ENCODE measurements at regions not wholly inside any gene's neighbourhood (a gene's known extent, or its start where the extent isn't known, plus 50 kb on each side); places are given as distances from the start of the nearest gene placed in this dataset.

DNA sequence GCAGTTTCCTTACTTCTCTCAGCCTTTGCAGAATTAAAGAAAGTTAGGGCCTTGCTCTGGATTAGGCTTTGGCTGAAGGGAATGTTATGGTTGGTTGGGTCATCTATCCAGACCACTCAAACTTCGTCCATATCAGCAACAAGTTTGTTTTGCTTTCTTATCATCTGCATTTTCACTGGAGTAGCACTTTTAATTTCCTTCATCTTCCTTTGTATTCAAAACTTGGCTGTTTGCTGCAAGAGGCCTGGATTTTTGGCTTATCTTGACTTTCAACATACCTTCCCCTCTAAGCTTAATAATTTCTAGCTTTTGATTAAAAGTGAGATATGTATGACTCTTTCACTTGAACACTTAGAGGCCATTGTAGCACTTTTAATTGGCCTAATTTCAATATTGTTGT lies 126.7 kb upstream of the CENPE start:
- DNase-seq (ENCODE audit: low read depth, low spot score) (no peak), FAIRE-seq (no peak), ATAC-seq (no peak)
- Histone ChIP-seq H3K27ac (ENCODE audit: control insufficient read depth, insufficient read depth) (no peak overlapping the region), H3K27me3 (replicated peaks in 1 of 2; ENCODE audit: control insufficient read depth in 2 of 2, insufficient read depth in 2 of 2, low read length in 1 of 2) (no peaks in the 10 kb centered on the region), H3K9me3 (replicated peaks; ENCODE audit: control insufficient read depth, insufficient read depth, low read length) (no peaks in the 10 kb centered on the region), H3K79me2 (ENCODE audit: control insufficient read depth, insufficient read depth, low read length) (no peaks in the 10 kb centered on the region), H3K9ac (ENCODE audit: control insufficient read depth, insufficient read depth, low read length) (no peak overlapping the region), H2AFZ (ENCODE audit: control insufficient read depth, low read depth, low read length) (no peak overlapping the region), H4K20me1 (ENCODE audit: control insufficient read depth, insufficient read depth) (no peaks in the 10 kb centered on the region), H3K36me3 (ENCODE audit: control insufficient read depth in 2 of 2, insufficient read depth in 2 of 2, low read length in 1 of 2) (no peaks in the 10 kb centered on the region), H3K4me1 (ENCODE audit: control insufficient read depth, insufficient read depth, low read length) (no peaks in the 10 kb centered on the region), H3K4me2 (ENCODE audit: control insufficient read depth, insufficient read depth) (no peak overlapping the region), H3K4me3 (no peak overlapping the region)
- 0% methylated on average over 1 of the region's 1 CpG for WGBS (ENCODE audit: insufficient coverage, insufficient replicate concordance, low lambda C conversion rate, missing lambda C conversion rate)
- TF ChIP-seq IKZF2 (IDR thresholded peaks at IDR 0.05): no peak
- no peak for TF ChIP-seq EED (IDR thresholded peaks at IDR 0.05; ENCODE audit: low read depth)
- no peak for TF ChIP-seq GABPA (IDR thresholded peaks at IDR 0.05; ENCODE audit: low read depth)
- no peak for TF ChIP-seq IRF5 (IDR thresholded peaks at IDR 0.05; ENCODE audit: borderline replicate concordance)
- ChIA-PET SMC1A (ENCODE audit: uncharacterized antibody, unreplicated experiment) (interaction anchor here (0.9 to 1.5 kb wide), 5 partner anchors 8 to 29 kb away, joined by 3 to 5 read pairs (median 3); no protein-coding TSS in a partner anchor), POLR2A (no interaction called here), RAD21 (ENCODE audit: unreplicated experiment) (no interaction called here), CTCF (no interaction called here)
- in situ Hi-C loops (cut with MboI): no loop called here
- intact Hi-C loops (cut with micrococcal nuclease; ENCODE audit: unreplicated experiment): no loop called here
- BruUV-seq (replicated peaks): no TSS peak

DNA sequence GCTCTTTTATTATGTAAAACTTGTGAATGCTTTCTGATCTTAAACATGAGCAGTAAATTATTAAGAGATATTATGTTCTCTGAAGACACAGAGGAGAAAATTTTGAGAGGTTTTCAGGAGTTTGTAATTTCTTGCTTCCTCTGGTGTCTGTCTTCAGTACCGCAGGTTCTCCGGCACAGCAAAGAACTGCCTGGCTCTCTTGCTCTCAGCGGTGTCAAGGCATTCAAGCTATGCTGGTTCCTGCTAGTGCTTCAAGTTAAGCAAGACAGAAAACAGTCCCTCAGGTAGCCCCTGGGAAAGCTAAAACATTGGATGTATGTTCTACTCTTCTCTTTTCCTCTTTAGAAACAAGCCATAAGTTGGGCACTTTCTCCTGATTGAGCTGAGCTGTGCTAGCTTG lies 120.2 kb upstream of the CENPE start:
- CTCF ChIA-PET: interaction anchor here (1.0 kb wide), 1 partner anchor 10 kb away, joined by 4 read pairs; no protein-coding TSS in a partner anchor
- RAD21 ChIA-PET (ENCODE audit: unreplicated experiment): no interaction called here
- Histone ChIP-seq H3K79me2 (ENCODE audit: control insufficient read depth, insufficient read depth, low read length) (no peaks in the 10 kb centered on the region), H3K27ac (ENCODE audit: control insufficient read depth, insufficient read depth) (no peak overlapping the region), H4K20me1 (ENCODE audit: control insufficient read depth, insufficient read depth) (no peaks in the 10 kb centered on the region), H3K9me3 (replicated peaks; ENCODE audit: control insufficient read depth, insufficient read depth, low read length) (no peaks in the 10 kb centered on the region), H3K4me2 (ENCODE audit: control insufficient read depth, insufficient read depth) (no peak overlapping the region), H3K27me3 (replicated peaks in 1 of 2; ENCODE audit: control insufficient read depth in 2 of 2, insufficient read depth in 2 of 2, low read length in 1 of 2) (no peaks in the 10 kb centered on the region), H3K4me3 (no peak overlapping the region), H3K9ac (ENCODE audit: control insufficient read depth, insufficient read depth, low read length) (no peak overlapping the region), H2AFZ (ENCODE audit: control insufficient read depth, low read depth, low read length) (no peak overlapping the region), H3K36me3 (ENCODE audit: control insufficient read depth in 2 of 2, insufficient read depth in 2 of 2, low read length in 1 of 2) (no peaks in the 10 kb centered on the region), H3K4me1 (ENCODE audit: control insufficient read depth, insufficient read depth, low read length) (no peaks in the 10 kb centered on the region)
- WGBS (ENCODE audit: insufficient coverage, insufficient replicate concordance, low lambda C conversion rate, missing lambda C conversion rate): 95% methylated on average over 3 of the region's 3 CpGs
- DNase-seq (ENCODE audit: low read depth, low spot score): no peak
- intact Hi-C loops (cut with micrococcal nuclease; ENCODE audit: unreplicated experiment) (no loop called here), in situ Hi-C loops (cut with MboI) (no loop called here)
- BruUV-seq (replicated peaks): no TSS peak
- no peak for FAIRE-seq
- POLR2A ChIA-PET: interaction anchor here (0.5 kb wide), 1 partner anchor 32 kb away, joined by 3 read pairs; no protein-coding TSS in a partner anchor
- ATAC-seq: no peak
- no peak for TF ChIP-seq SREBF2 (IDR thresholded peaks at IDR 0.05; ENCODE audit: low read length)
- TF ChIP-seq BMI1 (IDR thresholded peaks at IDR 0.05; ENCODE audit: borderline replicate concordance): no peak
- TF ChIP-seq, protein P1, sequence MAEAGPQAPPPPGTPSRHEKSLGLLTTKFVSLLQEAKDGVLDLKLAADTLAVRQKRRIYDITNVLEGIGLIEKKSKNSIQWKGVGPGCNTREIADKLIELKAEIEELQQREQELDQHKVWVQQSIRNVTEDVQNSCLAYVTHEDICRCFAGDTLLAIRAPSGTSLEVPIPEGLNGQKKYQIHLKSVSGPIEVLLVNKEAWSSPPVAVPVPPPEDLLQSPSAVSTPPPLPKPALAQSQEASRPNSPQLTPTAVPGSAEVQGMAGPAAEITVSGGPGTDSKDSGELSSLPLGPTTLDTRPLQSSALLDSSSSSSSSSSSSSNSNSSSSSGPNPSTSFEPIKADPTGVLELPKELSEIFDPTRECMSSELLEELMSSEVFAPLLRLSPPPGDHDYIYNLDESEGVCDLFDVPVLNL (IDR thresholded peaks at IDR 0.05; ENCODE audit: low read depth, low read length): no peak
- no peak for TF ChIP-seq ATF3 (IDR thresholded peaks at IDR 0.05; ENCODE audit: borderline replicate concordance, extremely low read depth, low read depth, low read length)
- TF ChIP-seq NR2F1 (conservative IDR thresholded peaks at IDR 0.05): no peak
- no peak for TF ChIP-seq RAD51 (IDR thresholded peaks at IDR 0.05)
- SMC1A ChIA-PET (ENCODE audit: uncharacterized antibody, unreplicated experiment): interaction anchor here (1.0 to 1.1 kb wide), 2 partner anchors 26 to 35 kb away, joined by 3 read pairs; no protein-coding TSS in a partner anchor

Data from GM12878 (cell line).